ENCODE measurements at regions not wholly inside any gene's neighbourhood (a gene's known extent, or its start where the extent isn't known, plus 50 kb on each side); places are given as distances from the start of the nearest gene placed in this dataset.

- TF ChIP-seq CTCF (IDR thresholded peaks at IDR 0.05), result no peak
- Histone ChIP-seq H3K27me3 (replicated peaks; ENCODE audit: insufficient read depth) (no peaks in the 10 kb centered on the region), H3K4me1 (ENCODE audit: control insufficient read depth in 1 of 2, low read depth in 2 of 2) (no peaks in the 10 kb centered on the region), H3K4me3 (no peak overlapping the region), H3K36me3 (no peaks in the 10 kb centered on the region), H3K9me3 (no peaks in the 10 kb centered on the region), H3K27ac (no peak overlapping the region)
- DNase-seq (ENCODE audit: low spot score) (no peak), ATAC-seq (ENCODE audit: insufficient number of reproducible peaks, low FRiP score, low read depth) (no peak)
Observed at GRCh38 chr1:103905363-103905762, 155.7 kb downstream of the AMY1C start.

GRCh38 chr1:103911450-103911849 is 161.8 kb downstream of the AMY1C start:
- TF ChIP-seq CTCF (IDR thresholded peaks at IDR 0.05), result no peak
- ATAC-seq (ENCODE audit: insufficient number of reproducible peaks, low FRiP score, low read depth), result no peak

GRCh38 chr1:103917795-103918194 is 168.1 kb downstream of the AMY1C start:
- Histone ChIP-seq H3K9me3 (no peaks in the 10 kb centered on the region), H3K4me3 (no peak overlapping the region), H3K36me3 (no peaks in the 10 kb centered on the region), H3K4me1 (ENCODE audit: control insufficient read depth in 1 of 2, low read depth in 2 of 2) (no peaks in the 10 kb centered on the region), H3K27ac (no peak overlapping the region), H3K27me3 (replicated peaks; ENCODE audit: insufficient read depth) (no peaks in the 10 kb centered on the region)
- ATAC-seq (ENCODE audit: insufficient number of reproducible peaks, low FRiP score, low read depth) (no peak), DNase-seq (ENCODE audit: low spot score) (no peak)
- no peak for TF ChIP-seq CTCF (IDR thresholded peaks at IDR 0.05)

More at GRCh38 chr1:103911450-103911849, 161.8 kb downstream of the AMY1C start:
- no peaks in the 10 kb centered on the region for H3K36me3 ChIP-seq
- H3K9me3 ChIP-seq, result no peaks in the 10 kb centered on the region
- H3K4me3 ChIP-seq, result no peak overlapping the region
- no peak overlapping the region for H3K27ac ChIP-seq
- no peaks in the 10 kb centered on the region for H3K27me3 ChIP-seq (replicated peaks; ENCODE audit: insufficient read depth)
- H3K4me1 ChIP-seq (ENCODE audit: control insufficient read depth in 1 of 2, low read depth in 2 of 2), result no peaks in the 10 kb centered on the region
- no peak for DNase-seq (ENCODE audit: low spot score)

- H3K27me3 ChIP-seq (replicated peaks; ENCODE audit: insufficient read depth), result no peaks in the 10 kb centered on the region
- H3K27ac ChIP-seq, result no peak overlapping the region
- ATAC-seq (ENCODE audit: insufficient number of reproducible peaks, low FRiP score, low read depth) (no peak), DNase-seq (ENCODE audit: low spot score) (no peak)
- H3K36me3 ChIP-seq, result no peaks in the 10 kb centered on the region
- no peak overlapping the region for H3K4me3 ChIP-seq
- no peak for TF ChIP-seq CTCF (IDR thresholded peaks at IDR 0.05)
- no peaks in the 10 kb centered on the region for H3K9me3 ChIP-seq
- H3K4me1 ChIP-seq (ENCODE audit: control insufficient read depth in 1 of 2, low read depth in 2 of 2), result no peaks in the 10 kb centered on the region
Observed at GRCh38 chr1:103931891-103932290, 182.2 kb downstream of the AMY1C start.

- no peak for DNase-seq (ENCODE audit: low spot score)
- Histone ChIP-seq H3K27me3 (replicated peaks; ENCODE audit: insufficient read depth) (no peaks in the 10 kb centered on the region), H3K4me3 (no peak overlapping the region), H3K36me3 (no peaks in the 10 kb centered on the region), H3K4me1 (ENCODE audit: control insufficient read depth in 1 of 2, low read depth in 2 of 2) (no peaks in the 10 kb centered on the region), H3K9me3 (no peaks in the 10 kb centered on the region), H3K27ac (no peak overlapping the region)
- ATAC-seq (ENCODE audit: insufficient number of reproducible peaks, low FRiP score, low read depth), result no peak
- TF ChIP-seq CTCF (IDR thresholded peaks at IDR 0.05), result no peak
Observed at GRCh38 chr1:103937763-103938357, 188.2 kb downstream of the AMY1C start.

All from thoracic aorta (tissue), 2 donors.